Neuronal stem cell (in vitro differentiated cells): ENCODE measurements at regions not wholly inside any gene's neighbourhood (a gene's known extent, or its start where the extent isn't known, plus 50 kb on each side); places are given as distances from the start of the nearest gene placed in this dataset.

Experiments used
- DNase-seq: peaks from one replicate; pipeline ENCODE4 v3.0.0-alpha.2; 2013; ENCODE audit warnings: low spot score
- H2AFZ ChIP-seq: one replicate; pipeline ENCODE4 v1.6.1; 2013; ENCODE audit warnings: mild to moderate bottlenecking, low read length, inconsistent platforms
- H2AK5ac ChIP-seq: 2 replicates; pipeline ENCODE4 v1.6.1; 2013; ENCODE audit warnings: low read depth, mild to moderate bottlenecking, inconsistent platforms, low read length, moderate library complexity, mixed read lengths
- H2BK120ac ChIP-seq: 2 replicates; pipeline ENCODE4 v1.6.1; 2013; ENCODE audit warnings: low read depth, mild to moderate bottlenecking, inconsistent platforms, low read length, moderate library complexity, mixed read lengths
- H2BK12ac ChIP-seq: one replicate; pipeline ENCODE4 v1.6.1; 2013; ENCODE audit warnings: low read length, inconsistent platforms
- H2BK15ac ChIP-seq: 2 replicates; pipeline ENCODE4 v1.6.1; 2013; ENCODE audit warnings: mild to moderate bottlenecking, low read length, inconsistent platforms, mixed read lengths
- H2BK5ac ChIP-seq: one replicate; pipeline ENCODE4 v1.6.1; 2013; ENCODE audit warnings: inconsistent platforms, mild to moderate bottlenecking, low read length, moderate library complexity
- H3K14ac ChIP-seq: one replicate; pipeline ENCODE4 v1.6.1; 2013; ENCODE audit warnings: low read length, inconsistent platforms
- H3K18ac ChIP-seq: 2 replicates; pipeline ENCODE4 v1.6.1; 2013; ENCODE audit warnings: low read length, inconsistent platforms
- H3K23ac ChIP-seq: 2 replicates; pipeline ENCODE4 v1.6.1; 2013; ENCODE audit warnings: low read depth, mild to moderate bottlenecking, mixed read lengths, low read length, inconsistent platforms; ENCODE audit not compliant: poor library complexity
- H3K27ac ChIP-seq: replicated peaks from 3 replicates; pipeline ENCODE4 v1.5.1; 2013; ENCODE audit warnings: low read length, inconsistent platforms
- H3K27me3 ChIP-seq, 3 experiments: 2 replicates each; pipeline ENCODE4 v1.6.1; 2013; ENCODE audit warnings: low read length in 3 of 3, mild to moderate bottlenecking in 2 of 3, inconsistent platforms in 1 of 3, low read depth in 1 of 3, mixed read lengths in 1 of 3, moderate library complexity in 1 of 3; ENCODE audit not compliant: control insufficient read depth in 3 of 3, insufficient read depth in 3 of 3
- H3K36me3 ChIP-seq, 2 donors: replicated peaks in 1 of 2; 2 replicates each; pipeline ENCODE4 v1.6.1; 2013; ENCODE audit warnings: low read length in 2 of 2; ENCODE audit not compliant: control insufficient read depth in 2 of 2, insufficient read depth in 2 of 2
- H3K4ac ChIP-seq: 2 replicates; pipeline ENCODE4 v1.6.1; 2013; ENCODE audit warnings: inconsistent platforms, mild to moderate bottlenecking, low read length, moderate library complexity
- H3K4me1 ChIP-seq, 2 donors: 1 replicate in 1 of 2; 2 replicates in 1 of 2; pipeline ENCODE4 v1.6.1; 2013; ENCODE audit warnings: low read length in 2 of 2, low read depth in 1 of 2; ENCODE audit not compliant: control insufficient read depth in 2 of 2, insufficient read depth in 1 of 2
- H3K4me2 ChIP-seq: one replicate; pipeline ENCODE4 v1.6.1; 2013; ENCODE audit warnings: mild to moderate bottlenecking, low read length, inconsistent platforms; ENCODE audit not compliant: insufficient read depth, poor library complexity, severe bottlenecking
- H3K4me3 ChIP-seq, 2 donors: 2 replicates each; pipeline ENCODE4 v1.5.1; 2013; ENCODE audit warnings: low read length in 2 of 2, mild to moderate bottlenecking in 2 of 2, inconsistent platforms in 1 of 2, moderate library complexity in 1 of 2
- H3K79me1 ChIP-seq: one replicate; pipeline ENCODE4 v1.6.1; 2013; ENCODE audit warnings: low read depth, mild to moderate bottlenecking, inconsistent platforms, low read length, moderate library complexity
- H3K9ac ChIP-seq: one replicate; pipeline ENCODE4 v1.6.1; 2013; ENCODE audit warnings: mild to moderate bottlenecking, low read depth, low read length, inconsistent platforms; ENCODE audit not compliant: poor library complexity
- H3K9me3 ChIP-seq, 2 donors: replicated peaks in 1 of 2; 2 replicates each; pipeline versions ENCODE3 to v1.6.1; 2013; ENCODE audit warnings: low read length in 2 of 2, mild to moderate bottlenecking in 2 of 2, inconsistent platforms in 1 of 2, low read depth in 1 of 2, mixed read lengths in 1 of 2, moderate library complexity in 1 of 2; ENCODE audit not compliant: control insufficient read depth in 2 of 2, insufficient read depth in 1 of 2
- H4K8ac ChIP-seq: one replicate; pipeline ENCODE4 v1.6.1; 2013; ENCODE audit warnings: low read depth, mild to moderate bottlenecking, inconsistent platforms, low read length, moderate library complexity
- H4K91ac ChIP-seq: one replicate; pipeline ENCODE4 v1.6.1; 2013; ENCODE audit warnings: low read length, low read depth, mild to moderate bottlenecking, inconsistent platforms; ENCODE audit not compliant: poor library complexity
- WGBS, 2 donors: extraction: QIAGEN DNeasy Blood & Tissue Kit; methylation state at CpG; one replicate each; pipeline ENCODE4 v1.1.7; 2013; ENCODE audit warnings: missing lambda C conversion rate in 2 of 2, mixed read lengths in 1 of 2; ENCODE audit not compliant: insufficient read length in 2 of 2, insufficient replicate concordance in 1 of 2; ENCODE audit errors: extremely low coverage in 2 of 2; 5-methylcytosine and 5-hydroxymethylcytosine counted together

DNA sequence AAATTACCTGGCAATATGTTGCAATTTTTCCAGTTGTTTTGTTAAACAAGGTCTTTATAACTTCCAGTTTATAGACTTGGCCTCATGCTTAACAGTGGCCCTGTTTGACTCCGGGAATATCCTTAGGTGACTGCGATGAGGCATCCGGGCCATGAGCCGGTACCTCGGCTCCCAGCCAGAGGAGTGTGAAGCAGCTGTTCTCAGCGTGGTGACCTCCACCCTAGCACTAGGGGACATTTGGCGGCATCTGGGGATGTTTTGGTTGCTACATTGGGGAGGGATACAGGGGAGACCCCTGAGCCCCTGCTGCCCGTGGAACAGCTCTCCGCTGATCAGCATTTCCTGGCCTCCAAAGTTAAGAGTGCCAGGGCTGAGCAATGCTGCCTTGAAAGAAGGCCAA, 533.4 kb downstream of the IRX1 start:
- Histone ChIP-seq H3K14ac (no peak overlapping the region), H3K9ac (no peak overlapping the region), H2AFZ (no peak overlapping the region), H3K9me3 (peaks cover 5 to 6% of the 10 kb centered on the region in 2 donors), H3K18ac (peak overlapping the region; percentile 35), H2BK12ac (no peak overlapping the region), H3K4me2 (no peak overlapping the region), H2BK15ac (no peak overlapping the region), H3K79me1 (no peaks in the 10 kb centered on the region), H3K4me1 (peaks cover 0 to 1% of the 10 kb centered on the region in 2 donors), H4K91ac (no peak overlapping the region), H4K8ac (no peak overlapping the region), H3K36me3 (no peaks in the 10 kb centered on the region), H3K4ac (no peak overlapping the region), H2BK5ac (no peak overlapping the region), H2BK120ac (no peak overlapping the region), H2AK5ac (no peak overlapping the region), H3K4me3 (no peak overlapping the region), H3K27me3 (no peaks in the 10 kb centered on the region), H3K23ac (peak overlapping the region; percentile 18), H3K27ac (no peak overlapping the region)
- no peak for DNase-seq
- no CpG with 5 or more reads among the region's 9 CpGs for WGBS, 2 donors

DNA sequence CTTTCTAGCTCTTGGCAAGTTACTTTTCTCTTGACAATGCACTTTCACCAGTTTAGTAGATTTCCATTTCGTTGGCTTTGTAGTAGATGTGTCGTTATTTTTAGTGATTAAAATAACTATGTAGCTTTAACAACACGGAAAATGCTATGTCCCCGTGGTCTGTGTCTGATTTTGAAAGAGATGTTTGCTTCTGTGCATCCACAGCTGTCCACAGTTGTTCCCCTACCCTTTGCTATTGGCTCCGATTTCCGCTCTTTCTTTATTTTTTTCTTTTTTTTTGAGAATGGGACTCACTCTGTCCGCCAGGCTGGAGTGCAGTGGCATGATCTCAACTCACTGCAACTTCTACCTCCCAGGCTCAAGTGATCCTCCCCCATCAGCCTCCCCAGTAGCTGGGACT, 533.9 kb downstream of the IRX1 start:
- no peaks in the 10 kb centered on the region for H3K27me3 ChIP-seq
- H2BK5ac ChIP-seq, result no peak overlapping the region
- no peak overlapping the region for H3K4me3 ChIP-seq
- no peak overlapping the region for H3K4me2 ChIP-seq
- H3K36me3 ChIP-seq, result no peaks in the 10 kb centered on the region
- H3K18ac ChIP-seq, result peak overlapping the region; percentile 35
- DNase-seq, result no peak
- no CpG with 5 or more reads among the region's 7 CpGs for WGBS, 2 donors
- H3K27ac ChIP-seq, result no peak overlapping the region
- H3K9ac ChIP-seq, result no peak overlapping the region
- H2BK15ac ChIP-seq, result no peak overlapping the region
- no peak overlapping the region for H4K91ac ChIP-seq
- peaks cover 5 to 6% of the 10 kb centered on the region in 2 donors for H3K9me3 ChIP-seq
- H2BK12ac ChIP-seq, result no peak overlapping the region
- H4K8ac ChIP-seq, result no peak overlapping the region
- H3K14ac ChIP-seq, result no peak overlapping the region
- no peak overlapping the region for H2AK5ac ChIP-seq
- H2AFZ ChIP-seq, result no peak overlapping the region
- no peak overlapping the region for H2BK120ac ChIP-seq
- H3K4ac ChIP-seq, result no peak overlapping the region
- H3K79me1 ChIP-seq, result no peaks in the 10 kb centered on the region
- H3K23ac ChIP-seq, result no peak overlapping the region
- no peaks in the 10 kb centered on the region for H3K4me1 ChIP-seq

DNA sequence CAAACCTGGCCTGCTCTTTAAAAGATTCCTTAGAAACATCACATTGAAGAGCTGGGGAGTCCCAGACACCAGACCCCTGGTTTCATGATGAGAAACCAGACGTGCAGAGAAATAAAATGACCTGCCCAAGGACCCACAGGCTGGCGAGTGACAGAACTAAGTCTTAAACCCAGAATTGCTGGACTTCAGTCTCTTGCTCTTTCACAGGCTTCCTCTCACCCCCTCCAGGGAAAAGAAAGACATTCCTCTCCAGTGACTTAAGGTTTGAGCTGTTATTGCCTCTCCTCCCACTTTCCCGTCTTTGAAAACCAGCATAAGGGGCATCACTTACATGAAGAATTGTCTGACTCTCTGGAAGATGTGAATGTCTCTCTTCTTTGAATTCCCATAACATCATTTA, 535.2 kb downstream of the IRX1 start:
- no peak overlapping the region for H3K4me3 ChIP-seq
- no peak overlapping the region for H3K14ac ChIP-seq
- no peak overlapping the region for H3K9ac ChIP-seq
- H2BK120ac ChIP-seq, result no peak overlapping the region
- H3K36me3 ChIP-seq, result no peaks in the 10 kb centered on the region
- no peak overlapping the region for H3K4me2 ChIP-seq
- H3K79me1 ChIP-seq, result no peaks in the 10 kb centered on the region
- H3K18ac ChIP-seq, result no peak overlapping the region
- no peak overlapping the region for H3K27ac ChIP-seq
- H3K27me3 ChIP-seq, result no peaks in the 10 kb centered on the region
- no peaks in the 10 kb centered on the region for H3K4me1 ChIP-seq
- H2BK5ac ChIP-seq, result no peak overlapping the region
- H4K8ac ChIP-seq, result no peak overlapping the region
- WGBS, 2 donors, result no CpG with 5 or more reads among the region's 3 CpGs
- H2AK5ac ChIP-seq, result no peak overlapping the region
- H2BK15ac ChIP-seq, result no peak overlapping the region
- H3K4ac ChIP-seq, result no peak overlapping the region
- DNase-seq, result no peak
- H3K23ac ChIP-seq, result no peak overlapping the region
- no peak overlapping the region for H2BK12ac ChIP-seq
- peaks cover 5 to 6% of the 10 kb centered on the region in 2 donors for H3K9me3 ChIP-seq
- no peak overlapping the region for H2AFZ ChIP-seq
- no peak overlapping the region for H4K91ac ChIP-seq

DNA sequence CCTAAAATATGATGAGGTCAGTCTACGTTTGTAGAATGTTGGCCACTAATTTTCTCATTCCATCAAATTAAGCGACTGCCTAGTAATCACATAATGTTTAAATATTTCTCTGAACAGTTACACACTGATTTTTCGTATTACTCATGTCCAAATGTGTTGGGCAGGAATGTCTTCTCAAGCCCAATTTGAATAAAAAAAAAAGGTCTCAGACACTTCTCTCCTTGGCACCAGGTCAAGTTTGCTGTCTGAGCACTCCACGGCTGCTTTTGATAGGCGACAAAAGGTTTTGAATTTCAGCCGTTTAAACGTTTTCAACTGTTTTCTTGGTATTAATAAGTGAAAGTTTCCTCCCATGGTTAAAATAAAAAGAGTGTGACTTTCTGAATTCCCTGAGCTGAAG, 542.1 kb downstream of the IRX1 start:
- Histone ChIP-seq H3K27me3 (no peaks in the 10 kb centered on the region), H3K36me3 (no peaks in the 10 kb centered on the region), H2BK5ac (no peak overlapping the region), H3K4me3 (no peak overlapping the region), H3K79me1 (no peaks in the 10 kb centered on the region), H3K9me3 (no peaks in the 10 kb centered on the region), H2AK5ac (no peak overlapping the region), H3K4ac (no peak overlapping the region), H2BK15ac (no peak overlapping the region), H2BK120ac (no peak overlapping the region), H3K18ac (no peak overlapping the region), H2AFZ (peak overlapping the region; percentile 69), H3K14ac (no peak overlapping the region), H2BK12ac (no peak overlapping the region), H3K27ac (no peak overlapping the region), H4K8ac (no peak overlapping the region), H3K9ac (no peak overlapping the region), H3K4me1 (peaks cover 0 to 10% of the 10 kb centered on the region in 2 donors), H3K4me2 (no peak overlapping the region), H3K23ac (no peak overlapping the region), H4K91ac (no peak overlapping the region)
- no peak for DNase-seq
- WGBS, 2 donors, result no CpG with 5 or more reads among the region's 7 CpGs
